Endothelial cell of hepatic sinusoid (primary cell): ENCODE measurements at regions not wholly inside any gene's neighbourhood (a gene's known extent, or its start where the extent isn't known, plus 50 kb on each side); places are given as distances from the start of the nearest gene placed in this dataset.

Experiments
- in situ Hi-C: cut with HindIII; loops from 2 replicates; pipeline ENCODE4 v1.10.0; 2017; ENCODE audit warnings: low sequenced_read_pairs

- in situ Hi-C loops, result no loop called here
These were observed 591.2 kb downstream of the NSUN3 start for GRCh38 chr3:94654096-94654495.

- in situ Hi-C loops, result loop anchor here (5.0 kb wide), 1 partner anchor 49 kb away; no protein-coding TSS in a partner anchor
These were observed 603.1 kb downstream of the NSUN3 start for GRCh38 chr3:94665922-94666321.

GRCh38 chr3:94671078-94671477, 608.2 kb downstream of the NSUN3 start:
- in situ Hi-C loops, result no loop called here

- in situ Hi-C loops, result no loop called here
These were observed 611.0 kb downstream of the NSUN3 start for GRCh38 chr3:94673876-94674275.

DNA sequence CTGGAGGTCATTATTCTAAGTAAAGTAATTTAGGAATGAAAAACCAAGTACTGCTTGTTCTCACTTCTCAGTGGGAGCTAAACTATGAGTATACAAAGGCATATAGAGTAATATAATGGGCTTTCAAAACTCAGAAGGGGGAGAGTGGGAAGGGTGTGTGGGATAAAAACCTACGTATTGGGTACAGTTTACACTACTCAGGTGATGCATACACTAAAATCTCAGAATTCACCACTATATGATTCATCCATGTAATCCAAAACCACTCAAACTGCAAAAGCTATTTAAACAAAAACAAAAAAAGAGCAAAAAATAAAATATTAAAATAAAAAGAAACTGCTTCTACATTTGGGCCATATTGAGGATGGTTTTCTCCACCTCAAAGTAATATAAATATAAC, 623.3 kb downstream of the NSUN3 start:
- in situ Hi-C loops, result no loop called here

GRCh38 chr3:94693997-94694640, 631.3 kb downstream of the NSUN3 start:
- in situ Hi-C loops, result no loop called here

- in situ Hi-C loops, result no loop called here
These were observed 632.0 kb downstream of the NSUN3 start for GRCh38 chr3:94694894-94695293.

- in situ Hi-C loops, result no loop called here
These were observed 641.6 kb downstream of the NSUN3 start for GRCh38 chr3:94704467-94704866.

DNA sequence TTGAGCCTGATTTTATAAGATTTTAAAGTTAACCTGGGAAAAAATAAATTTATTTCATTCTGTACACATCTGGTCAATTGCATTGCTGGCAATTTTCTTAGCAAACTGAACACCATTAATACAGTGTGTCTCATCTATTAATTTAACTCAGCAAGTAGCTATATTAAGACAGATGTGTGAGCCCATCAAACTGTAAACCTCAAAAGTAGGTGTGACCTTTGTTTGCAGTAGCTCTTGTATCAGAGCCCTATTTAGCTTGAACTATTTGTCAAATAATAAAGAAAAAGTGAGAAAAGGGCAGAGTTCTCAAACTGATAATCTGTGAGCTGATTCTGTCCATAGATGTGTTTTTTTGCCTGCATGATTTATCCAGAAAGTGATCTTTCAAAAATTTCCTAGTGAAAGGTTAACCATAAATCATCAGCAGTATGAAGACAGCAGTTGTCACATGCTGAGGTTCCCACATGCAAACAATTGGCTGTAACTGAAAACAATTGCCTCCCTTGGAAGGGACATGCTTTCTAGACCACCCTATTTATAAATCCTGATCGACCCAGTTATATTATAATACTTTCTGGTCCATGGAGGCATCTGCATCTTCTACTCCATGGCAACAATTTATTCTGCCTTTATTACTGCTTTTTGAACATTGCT, 646.5 kb downstream of the NSUN3 start:
- in situ Hi-C loops, result no loop called here

DNA sequence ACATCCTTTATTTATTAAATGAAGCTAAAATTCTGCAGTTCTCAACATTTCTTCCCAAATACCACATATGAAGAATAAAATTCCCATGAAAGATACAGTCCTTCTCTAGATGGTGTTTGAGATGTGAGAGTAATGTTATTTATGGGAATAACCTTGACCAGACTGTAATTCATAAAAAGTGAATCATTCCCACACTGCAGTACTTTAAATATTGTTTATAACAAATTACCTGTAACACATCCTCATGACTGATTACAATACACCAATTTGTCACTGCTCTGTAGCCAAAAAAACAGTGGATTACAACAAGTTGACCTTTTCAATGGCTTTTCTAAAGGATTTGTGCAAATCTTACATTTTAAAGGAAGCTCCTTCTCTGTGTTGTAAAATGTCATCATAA, 651.3 kb downstream of the NSUN3 start:
- in situ Hi-C loops, result no loop called here

GRCh38 chr3:94716326-94717018, 653.6 kb downstream of the NSUN3 start:
- in situ Hi-C loops, result no loop called here

DNA sequence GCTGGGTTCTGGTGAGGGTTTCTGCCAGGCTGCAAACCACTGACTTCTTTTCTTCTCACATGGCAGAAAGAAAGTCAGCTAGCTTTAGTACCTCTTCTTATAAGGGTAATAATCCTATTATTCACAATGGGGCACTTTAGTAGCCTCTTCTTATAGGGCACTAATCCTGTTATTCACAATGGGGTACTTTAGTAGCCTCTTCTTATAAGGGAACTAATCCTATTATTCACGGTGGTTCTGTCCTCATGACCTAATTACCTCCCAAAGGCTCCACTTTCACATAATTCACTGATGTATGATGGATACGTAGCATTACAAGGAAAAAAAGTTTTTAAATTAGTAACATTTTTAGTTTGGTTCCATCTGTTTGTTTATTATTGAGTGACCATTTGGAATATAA, 671.3 kb downstream of the NSUN3 start:
- in situ Hi-C loops, result no loop called here

DNA sequence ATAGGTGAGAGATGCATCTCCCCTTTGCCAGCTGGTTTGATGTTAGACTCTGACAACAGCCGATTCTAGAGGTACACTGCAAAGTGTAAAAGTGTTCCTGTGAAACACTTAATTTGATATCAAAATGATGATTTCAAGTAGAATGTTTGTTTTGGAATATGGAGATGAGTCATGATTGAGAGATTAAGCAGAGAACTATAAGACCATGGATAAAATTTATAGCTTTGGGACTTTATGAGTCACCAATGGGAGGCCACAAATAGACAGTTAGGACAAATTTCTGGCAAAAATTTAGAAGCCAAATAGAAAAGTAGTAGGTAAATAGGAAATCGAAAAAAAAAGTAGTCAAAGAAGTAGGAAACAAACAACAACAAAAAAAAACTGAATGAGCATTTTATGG, 672.5 kb downstream of the NSUN3 start:
- in situ Hi-C loops, result no loop called here

- in situ Hi-C loops, result no loop called here
These were observed 674.3 kb downstream of the NSUN3 start for GRCh38 chr3:94737116-94737515.

DNA sequence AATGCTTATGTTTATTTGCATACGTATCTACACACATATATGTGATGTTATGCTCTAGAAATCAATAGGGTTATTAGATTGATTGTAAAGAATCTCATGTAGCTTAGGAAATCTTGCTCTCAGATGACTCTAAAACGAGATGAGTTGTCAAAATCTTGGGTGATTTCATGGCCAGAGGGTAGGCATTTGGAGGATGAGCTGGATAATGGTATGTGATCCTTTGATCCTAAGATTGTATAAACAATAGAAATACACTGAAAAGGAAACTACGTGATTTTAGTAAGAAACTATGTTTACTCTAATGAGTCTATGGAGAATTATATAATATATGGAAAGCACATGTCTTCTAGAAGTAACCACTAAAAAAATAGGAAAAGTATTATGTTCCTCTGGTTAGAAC, 676.6 kb downstream of the NSUN3 start:
- in situ Hi-C loops, result no loop called here

GRCh38 chr3:94758751-94759150, 695.9 kb downstream of the NSUN3 start:
- in situ Hi-C loops, result loop anchor here (5.0 kb wide), 1 partner anchor 49 kb away; no protein-coding TSS in a partner anchor

DNA sequence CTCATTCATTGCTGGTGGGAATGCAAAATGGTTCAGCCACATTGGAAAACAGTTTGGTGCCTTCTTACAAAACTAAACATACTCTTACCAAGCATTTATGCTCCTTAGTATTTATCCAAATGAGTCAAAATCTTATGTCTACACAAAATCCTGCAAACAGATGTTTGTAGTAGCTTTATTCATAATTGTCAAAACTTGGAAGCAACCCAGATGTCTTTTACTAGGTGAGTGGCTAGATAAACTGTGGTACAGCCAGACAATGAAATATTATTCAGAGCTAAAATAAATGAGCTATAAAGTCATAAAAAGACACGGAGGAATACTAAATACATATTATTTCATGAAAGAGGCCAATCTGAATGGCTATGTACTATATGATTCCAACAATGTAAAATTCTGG, 709.5 kb downstream of the NSUN3 start:
- in situ Hi-C loops, result no loop called here

DNA sequence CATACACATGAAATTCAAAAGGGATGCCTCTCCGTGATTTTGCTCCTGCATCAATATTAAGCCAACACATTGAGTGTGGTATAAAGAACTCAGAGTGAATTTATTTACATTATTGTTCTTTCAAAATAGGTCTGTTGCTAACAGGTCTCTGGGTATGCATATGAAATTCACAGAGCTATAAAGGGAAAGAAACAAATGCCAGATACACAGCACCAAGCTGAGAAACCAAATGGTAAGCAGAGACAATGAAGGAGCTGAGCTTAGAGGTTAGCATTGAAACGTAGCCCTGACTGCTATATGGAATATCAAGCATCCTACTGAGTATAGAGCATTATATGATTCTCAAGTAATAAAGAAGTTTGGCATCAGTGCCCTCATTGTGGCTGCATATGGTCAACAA, 712.9 kb downstream of the NSUN3 start:
- in situ Hi-C loops, result no loop called here

GRCh38 chr3:94776401-94776915, 713.6 kb downstream of the NSUN3 start:
- in situ Hi-C loops, result no loop called here

GRCh38 chr3:94778289-94778688, 715.4 kb downstream of the NSUN3 start:
- in situ Hi-C loops, result no loop called here

DNA sequence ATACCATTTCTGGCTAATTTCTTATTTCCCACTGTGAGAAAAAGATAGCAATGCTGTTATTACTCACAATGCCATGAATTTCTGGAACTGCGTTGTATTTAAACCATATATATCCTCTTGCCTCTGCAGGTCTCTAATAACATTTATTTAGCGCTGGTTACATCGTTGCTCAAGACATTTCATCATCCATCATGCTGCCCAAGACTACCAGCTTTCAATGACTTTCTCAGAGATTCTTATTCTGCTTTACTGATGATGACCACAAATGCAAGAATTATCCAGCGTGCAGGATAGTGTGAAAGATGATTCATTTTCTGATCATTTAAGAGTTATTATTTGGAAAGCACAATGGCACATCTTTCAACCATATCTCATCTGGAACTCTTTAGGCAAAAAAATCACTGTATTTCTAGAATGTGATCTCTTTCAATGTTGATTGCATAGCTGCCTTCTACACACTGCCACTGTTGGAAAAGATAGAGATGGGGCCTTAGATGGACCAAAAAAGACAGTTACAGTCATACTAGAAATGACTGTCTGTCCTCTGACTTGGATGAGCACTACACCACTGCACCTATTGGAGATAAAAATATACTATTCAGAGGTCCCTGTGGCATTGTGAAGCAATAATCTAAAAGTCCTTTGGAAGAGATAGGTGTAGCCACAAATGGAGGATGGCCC, 716.1 kb downstream of the NSUN3 start:
- in situ Hi-C loops, result no loop called here
